PFSK-1 (cell line): ENCODE measurements at regions not wholly inside any gene's neighbourhood (a gene's known extent, or its start where the extent isn't known, plus 50 kb on each side); places are given as distances from the start of the nearest gene placed in this dataset.

Experiments
- FOXP2 ChIP-seq: optimal IDR thresholded peaks from 2 replicates; pipeline ENCODE3; 2011; ENCODE audit warnings: borderline replicate concordance, control low read depth, inconsistent platforms; ENCODE audit not compliant: insufficient read depth; ENCODE audit errors: extremely low read length, extremely low read depth
- POLR2AphosphoS5 ChIP-seq: IDR thresholded peaks from 2 replicates; pipeline ENCODE4 v1.6.1; 2012; ENCODE audit warnings: low read depth, mild to moderate bottlenecking, control low read depth, low read length, moderate library complexity
- SIN3A ChIP-seq: IDR thresholded peaks from 2 replicates; pipeline ENCODE4 v1.6.1; 2012; ENCODE audit warnings: mild to moderate bottlenecking, low read length, moderate library complexity, borderline replicate concordance; ENCODE audit not compliant: insufficient read depth
- TAF1 ChIP-seq: IDR thresholded peaks from 2 replicates; pipeline ENCODE4 v1.6.1; 2012; ENCODE audit warnings: low read length, control low read depth, borderline replicate concordance; ENCODE audit not compliant: insufficient read depth
- TF ChIP-seq, protein P1 (sequence below), 2 experiments: IDR thresholded peaks; 2 replicates each; pipeline versions ENCODE4 v1.6.1 to v1.8.0; 2011 to 2012; ENCODE audit warnings: low read depth in 2 of 2, low read length in 2 of 2, control low read depth in 1 of 2, inconsistent platforms in 1 of 2, mild to moderate bottlenecking in 1 of 2, moderate library complexity in 1 of 2; ENCODE audit not compliant: insufficient read depth in 1 of 2

DNA sequence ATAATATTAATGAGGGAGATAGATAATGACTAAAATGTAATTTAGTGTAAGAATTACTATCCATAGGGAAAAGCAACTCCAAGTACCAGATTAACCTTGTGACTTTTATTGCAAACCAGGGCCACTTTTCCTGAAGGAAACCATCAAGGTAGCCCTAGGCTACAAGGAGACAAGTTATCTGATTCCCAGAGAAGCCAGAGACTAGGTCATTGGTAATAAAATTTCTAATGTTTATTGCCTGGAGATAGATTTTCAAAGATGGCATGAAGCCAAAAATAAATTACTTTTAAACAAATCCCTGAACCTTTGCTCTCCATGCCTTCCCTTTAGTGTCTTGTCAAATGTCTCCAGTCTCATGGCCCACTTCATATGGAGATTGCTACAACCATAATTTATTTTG, 610.1 kb upstream of the SLC10A2 start:
- TF ChIP-seq TAF1 (no peak), POLR2AphosphoS5 (no peak), FOXP2 (no peak), SIN3A (no peak)
- TF ChIP-seq, protein P1, sequence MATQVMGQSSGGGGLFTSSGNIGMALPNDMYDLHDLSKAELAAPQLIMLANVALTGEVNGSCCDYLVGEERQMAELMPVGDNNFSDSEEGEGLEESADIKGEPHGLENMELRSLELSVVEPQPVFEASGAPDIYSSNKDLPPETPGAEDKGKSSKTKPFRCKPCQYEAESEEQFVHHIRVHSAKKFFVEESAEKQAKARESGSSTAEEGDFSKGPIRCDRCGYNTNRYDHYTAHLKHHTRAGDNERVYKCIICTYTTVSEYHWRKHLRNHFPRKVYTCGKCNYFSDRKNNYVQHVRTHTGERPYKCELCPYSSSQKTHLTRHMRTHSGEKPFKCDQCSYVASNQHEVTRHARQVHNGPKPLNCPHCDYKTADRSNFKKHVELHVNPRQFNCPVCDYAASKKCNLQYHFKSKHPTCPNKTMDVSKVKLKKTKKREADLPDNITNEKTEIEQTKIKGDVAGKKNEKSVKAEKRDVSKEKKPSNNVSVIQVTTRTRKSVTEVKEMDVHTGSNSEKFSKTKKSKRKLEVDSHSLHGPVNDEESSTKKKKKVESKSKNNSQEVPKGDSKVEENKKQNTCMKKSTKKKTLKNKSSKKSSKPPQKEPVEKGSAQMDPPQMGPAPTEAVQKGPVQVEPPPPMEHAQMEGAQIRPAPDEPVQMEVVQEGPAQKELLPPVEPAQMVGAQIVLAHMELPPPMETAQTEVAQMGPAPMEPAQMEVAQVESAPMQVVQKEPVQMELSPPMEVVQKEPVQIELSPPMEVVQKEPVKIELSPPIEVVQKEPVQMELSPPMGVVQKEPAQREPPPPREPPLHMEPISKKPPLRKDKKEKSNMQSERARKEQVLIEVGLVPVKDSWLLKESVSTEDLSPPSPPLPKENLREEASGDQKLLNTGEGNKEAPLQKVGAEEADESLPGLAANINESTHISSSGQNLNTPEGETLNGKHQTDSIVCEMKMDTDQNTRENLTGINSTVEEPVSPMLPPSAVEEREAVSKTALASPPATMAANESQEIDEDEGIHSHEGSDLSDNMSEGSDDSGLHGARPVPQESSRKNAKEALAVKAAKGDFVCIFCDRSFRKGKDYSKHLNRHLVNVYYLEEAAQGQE (IDR thresholded peaks at IDR 0.05; ENCODE audit: insufficient read depth in 1 of 2, low read depth in 2 of 2, low read length in 2 of 2): no peak

DNA sequence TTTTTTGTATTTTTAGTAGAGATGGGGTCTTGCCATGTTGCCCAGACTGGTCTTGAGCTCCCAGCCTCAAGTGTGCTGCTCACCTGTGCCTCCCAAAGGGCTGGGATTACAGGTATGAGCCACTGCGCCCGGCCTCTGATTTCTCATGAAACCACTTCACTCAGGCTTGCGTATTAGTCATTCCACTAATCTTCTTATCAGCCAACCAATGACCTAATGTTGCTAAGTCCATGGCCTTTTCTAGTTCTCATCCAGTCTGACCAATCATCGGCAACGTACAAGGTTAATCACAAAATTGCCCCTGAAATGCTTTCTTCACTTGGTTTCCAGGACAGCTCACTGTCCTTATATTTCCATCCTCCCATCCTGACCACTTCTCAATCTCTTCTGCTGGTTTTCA, 605.3 kb upstream of the SLC10A2 start:
- TF ChIP-seq POLR2AphosphoS5 (no peak), TAF1 (no peak), FOXP2 (no peak), SIN3A (no peak)
- TF ChIP-seq, protein P1 (IDR thresholded peaks at IDR 0.05; ENCODE audit: insufficient read depth in 1 of 2, low read depth in 2 of 2, low read length in 2 of 2): no peak

DNA sequence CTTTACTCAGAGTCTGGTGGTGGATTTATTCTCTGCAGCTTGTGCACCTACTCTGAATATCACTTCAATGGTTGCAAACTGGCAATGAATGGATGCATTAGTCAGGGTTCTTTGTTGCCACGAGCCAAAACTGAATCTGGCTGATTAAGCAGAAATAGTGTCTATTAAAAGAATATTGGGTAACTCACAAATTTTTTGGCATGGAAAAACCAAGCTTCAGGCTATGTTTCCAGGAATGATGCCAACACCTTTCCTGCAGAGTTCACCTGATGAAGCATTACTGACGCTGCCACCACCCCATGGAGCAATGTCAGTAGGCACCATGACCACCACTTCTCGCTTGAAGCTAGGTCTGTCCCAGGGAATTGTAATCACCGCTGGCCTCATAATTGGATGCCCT, 597.8 kb upstream of the SLC10A2 start:
- TF ChIP-seq TAF1 (no peak), FOXP2 (no peak), SIN3A (no peak), POLR2AphosphoS5 (no peak)
- TF ChIP-seq, protein P1 (IDR thresholded peaks at IDR 0.05; ENCODE audit: insufficient read depth in 1 of 2, low read depth in 2 of 2, low read length in 2 of 2): no peak

DNA sequence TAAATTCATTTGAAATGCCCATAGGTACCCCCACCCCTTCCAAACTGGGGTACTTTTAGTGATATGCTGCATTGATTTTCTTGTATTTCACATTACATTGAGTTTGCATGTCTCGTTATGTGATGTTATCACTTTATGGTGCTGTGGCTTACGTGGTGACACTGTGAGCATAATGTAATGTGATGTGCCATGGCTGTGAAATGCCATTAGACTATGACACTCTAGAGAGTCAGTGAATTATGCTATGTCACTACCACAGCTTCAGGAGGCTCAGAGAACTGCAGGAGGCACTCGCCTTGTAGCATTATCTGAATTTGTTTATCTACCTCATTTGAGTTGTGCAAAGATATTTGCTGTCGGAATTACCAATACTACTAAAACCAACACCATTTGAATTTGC, 590.1 kb upstream of the SLC10A2 start:
- TF ChIP-seq POLR2AphosphoS5: no peak
- TF ChIP-seq FOXP2: no peak
- no peak for TF ChIP-seq TAF1
- TF ChIP-seq SIN3A: no peak
- TF ChIP-seq, protein P1 (IDR thresholded peaks at IDR 0.05; ENCODE audit: insufficient read depth in 1 of 2, low read depth in 2 of 2, low read length in 2 of 2): no peak

DNA sequence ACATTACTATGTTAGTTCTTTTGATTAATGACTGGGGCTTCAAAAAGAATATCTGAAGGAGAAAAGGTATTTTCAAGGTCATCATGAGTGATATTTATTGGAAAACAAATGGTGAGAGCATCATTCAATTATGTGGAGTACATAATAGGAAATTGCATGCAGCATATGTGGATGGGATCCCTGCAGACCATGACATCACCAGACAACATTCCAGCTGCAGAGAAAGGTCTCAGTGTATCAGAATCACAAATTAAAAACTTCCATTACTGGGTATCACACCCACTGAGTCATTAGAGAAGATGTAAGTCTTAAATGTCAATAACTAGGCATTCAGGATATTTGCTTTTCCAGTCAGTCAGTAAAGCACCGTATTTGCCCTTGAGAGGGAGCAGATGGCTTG, 574.4 kb upstream of the SLC10A2 start:
- TF ChIP-seq POLR2AphosphoS5 (no peak), FOXP2 (no peak), SIN3A (no peak), TAF1 (no peak)
- TF ChIP-seq, protein P1 (IDR thresholded peaks at IDR 0.05; ENCODE audit: insufficient read depth in 1 of 2, low read depth in 2 of 2, low read length in 2 of 2): no peak
